ENCODE measurements at regions not wholly inside any gene's neighbourhood (a gene's known extent, or its start where the extent isn't known, plus 50 kb on each side); places are given as distances from the start of the nearest gene placed in this dataset.
"Not testable (repeated sequence)": the region's sequence is repeated elsewhere in the genome, so short reads cannot be mapped to it uniquely, and the experiment has no call there.

- DNase-seq = no peak
These were observed 101.8 kb downstream of the ESM1 start for GRCh38 chr5:54883374-54884194.

DNA sequence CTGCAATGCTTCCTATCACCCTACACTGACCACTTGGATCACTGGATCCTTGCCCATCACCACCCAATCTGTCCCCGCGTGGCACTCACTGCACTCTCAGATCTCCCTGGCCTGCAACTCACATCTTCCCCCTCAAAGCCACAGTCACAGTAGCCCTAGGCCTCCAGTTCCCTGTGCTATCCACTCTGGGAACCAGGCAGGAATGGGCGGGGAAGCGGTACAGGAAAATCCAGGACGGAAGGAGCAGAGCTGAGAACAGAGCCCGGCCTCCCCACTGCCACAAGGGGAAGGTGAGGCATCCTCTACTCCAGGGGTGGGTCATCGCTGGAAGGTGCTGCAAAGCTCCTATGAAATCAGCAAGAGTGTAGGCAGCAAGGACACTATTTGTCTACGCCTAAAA lies 102.6 kb downstream of the ESM1 start:
- no peak for DNase-seq

DNA sequence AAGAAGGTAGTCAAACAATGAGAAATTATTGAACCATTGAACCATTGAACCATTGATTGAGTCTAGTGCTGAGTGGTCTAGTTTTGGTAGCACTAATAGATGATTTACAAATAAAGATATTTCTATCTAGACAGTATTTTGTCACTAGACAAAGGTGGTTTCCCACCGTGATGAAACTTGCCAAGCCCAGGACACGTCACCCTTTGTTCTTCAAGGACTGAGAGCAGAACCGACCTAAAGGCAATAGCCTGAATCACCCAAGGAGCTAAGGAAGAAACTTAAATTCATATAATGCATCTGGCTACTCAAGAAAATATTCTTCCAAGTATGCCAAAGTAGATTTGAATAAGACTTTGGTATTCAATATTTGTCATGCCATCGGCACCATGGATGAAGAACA lies 103.3 kb downstream of the ESM1 start:
- no peak for DNase-seq

- DNase-seq = no peak
These were observed 103.9 kb downstream of the ESM1 start for GRCh38 chr5:54881286-54882005.

DNA sequence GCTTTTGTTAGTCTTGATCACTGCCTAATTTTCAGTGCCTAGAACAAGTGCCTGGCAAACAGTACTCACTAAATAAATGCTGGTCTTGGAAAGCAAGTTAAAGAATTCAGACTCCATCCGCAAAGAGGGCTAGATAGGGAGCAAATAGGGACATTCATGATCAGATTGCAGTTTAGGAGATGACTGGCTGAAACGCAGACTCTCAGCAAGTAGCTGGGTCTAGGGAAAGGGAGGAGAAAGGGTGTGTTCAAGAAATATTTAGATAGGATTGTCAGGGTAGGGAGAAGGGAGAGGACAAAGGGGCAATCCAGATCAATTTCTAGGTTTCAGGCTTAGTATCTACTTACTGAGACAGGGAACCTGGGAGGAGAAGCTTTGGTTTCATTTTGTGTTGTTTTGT lies 108.4 kb downstream of the ESM1 start:
- no peak for DNase-seq

DNA sequence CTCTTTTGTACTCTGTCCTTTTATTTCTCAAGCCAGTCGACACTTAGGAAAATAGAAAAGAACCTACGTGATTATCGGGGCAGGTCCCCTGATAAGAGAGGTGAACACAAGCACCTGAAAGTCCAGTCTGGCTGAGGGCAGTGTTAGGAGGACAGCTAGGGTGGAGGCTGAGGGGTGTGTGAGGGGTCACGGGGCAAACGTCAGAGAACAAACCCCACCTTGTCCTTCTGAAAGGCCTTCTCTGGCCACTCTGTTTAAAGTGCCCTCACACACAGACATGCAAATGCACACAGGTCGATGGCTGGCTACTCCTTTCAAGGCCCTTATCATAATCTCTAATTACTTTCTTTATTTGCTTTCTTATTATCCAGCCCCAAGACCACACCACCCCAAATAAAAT lies 108.8 kb downstream of the ESM1 start:
- no peak for DNase-seq

GRCh38 chr5:54874337-54875021 lies 110.9 kb downstream of the ESM1 start:
- no peak for DNase-seq

DNA sequence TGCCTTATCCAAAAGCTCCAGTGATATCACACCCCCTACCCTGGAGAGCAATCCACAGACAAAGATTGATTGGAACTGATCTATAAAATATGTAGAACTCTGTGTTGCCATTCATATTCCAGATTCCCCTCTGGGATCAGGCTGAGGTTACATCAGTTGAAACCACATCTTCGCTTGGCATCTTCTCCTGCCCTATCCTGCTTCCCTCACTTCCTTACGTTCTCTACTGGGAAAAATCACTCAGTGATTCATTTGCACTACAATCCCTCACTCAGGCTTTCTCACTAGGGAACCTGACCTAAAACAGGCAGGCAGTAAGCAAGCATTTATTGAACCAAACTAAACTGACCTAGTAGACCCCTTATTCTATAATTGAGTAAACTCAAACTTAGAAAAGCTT lies 111.7 kb downstream of the ESM1 start:
- DNase-seq = no peak

GRCh38 chr5:54872810-54873209 lies 112.6 kb downstream of the ESM1 start:
- DNase-seq = no peak

DNA sequence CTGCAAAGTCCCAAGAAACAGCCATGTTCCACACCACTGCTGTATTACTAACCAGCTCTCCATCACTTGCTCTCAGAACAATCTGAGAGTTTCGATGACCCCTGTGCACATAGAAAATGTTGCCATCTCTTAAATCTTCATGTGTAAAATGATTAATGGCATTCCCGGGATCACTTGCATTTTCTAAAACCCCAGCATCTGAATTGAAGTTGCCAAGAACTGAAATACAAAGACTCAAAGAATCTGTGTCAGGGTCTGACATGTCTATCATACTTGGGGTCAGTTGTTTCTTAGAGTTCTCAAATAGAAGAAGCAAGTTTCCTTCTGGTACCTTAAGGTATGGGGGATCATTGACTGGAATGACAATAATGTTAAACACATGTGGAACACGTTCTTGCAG lies 115.1 kb downstream of the ESM1 start:
- no peak for DNase-seq

- DNase-seq = no peak
These were observed 115.7 kb downstream of the ESM1 start for GRCh38 chr5:54869691-54870090.

DNA sequence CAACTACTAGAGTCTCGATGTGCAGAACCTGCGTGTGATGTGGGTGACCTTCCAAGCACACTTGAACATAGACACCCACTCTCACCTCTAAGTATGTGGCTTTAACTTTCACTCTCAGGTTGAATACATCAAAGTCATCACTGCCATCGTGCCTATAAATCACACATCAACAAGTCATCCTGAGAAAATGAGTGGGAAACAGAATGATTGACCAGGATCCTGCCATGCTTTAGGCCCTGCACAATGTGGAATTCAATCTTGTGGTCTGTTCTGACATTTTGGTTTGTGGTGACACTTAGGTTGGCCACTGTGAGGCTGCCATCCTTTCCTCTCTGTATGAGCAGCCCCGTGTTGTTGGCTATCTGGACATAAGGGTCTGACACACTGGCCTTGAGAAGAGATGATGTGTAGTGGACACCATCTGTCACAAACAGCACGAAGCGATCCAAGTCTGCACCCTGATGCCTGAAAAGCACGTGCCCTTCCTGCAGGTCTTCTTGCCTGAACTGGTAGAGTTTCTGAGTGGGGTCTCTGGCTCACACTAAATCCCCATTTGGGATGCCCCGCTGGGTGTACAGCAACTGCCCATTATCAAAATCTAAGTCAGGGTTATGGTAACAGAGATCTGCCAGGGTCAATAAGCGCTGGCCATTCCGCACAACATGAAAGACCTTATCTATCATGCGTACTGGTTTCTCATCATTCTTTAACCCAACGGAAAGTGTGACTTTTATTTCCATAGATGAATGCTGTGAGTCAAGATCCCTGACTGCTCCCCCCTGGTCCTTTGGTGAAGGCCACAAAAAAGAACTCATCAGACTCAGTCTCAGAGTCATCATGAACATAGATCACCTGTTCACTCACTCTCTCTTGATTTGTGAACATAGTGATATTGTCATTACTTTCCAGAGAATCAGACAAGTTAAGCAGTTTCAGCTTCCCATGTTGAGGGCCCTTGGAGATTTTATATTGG lies 116.6 kb downstream of the ESM1 start:
- no peak for DNase-seq

- no peak for DNase-seq
These were observed 118.0 kb downstream of the ESM1 start for GRCh38 chr5:54867310-54867944.

GRCh38 chr5:54864911-54865515 lies 120.4 kb downstream of the ESM1 start:
- not testable (repeated sequence) for DNase-seq

GRCh38 chr5:54862036-54862435 lies 123.4 kb downstream of the ESM1 start:
- DNase-seq = no peak

- no peak for DNase-seq
These were observed 124.0 kb downstream of the ESM1 start for GRCh38 chr5:54861212-54861894.

- no peak for DNase-seq
These were observed 125.1 kb downstream of the ESM1 start for GRCh38 chr5:54860321-54860720.

DNA sequence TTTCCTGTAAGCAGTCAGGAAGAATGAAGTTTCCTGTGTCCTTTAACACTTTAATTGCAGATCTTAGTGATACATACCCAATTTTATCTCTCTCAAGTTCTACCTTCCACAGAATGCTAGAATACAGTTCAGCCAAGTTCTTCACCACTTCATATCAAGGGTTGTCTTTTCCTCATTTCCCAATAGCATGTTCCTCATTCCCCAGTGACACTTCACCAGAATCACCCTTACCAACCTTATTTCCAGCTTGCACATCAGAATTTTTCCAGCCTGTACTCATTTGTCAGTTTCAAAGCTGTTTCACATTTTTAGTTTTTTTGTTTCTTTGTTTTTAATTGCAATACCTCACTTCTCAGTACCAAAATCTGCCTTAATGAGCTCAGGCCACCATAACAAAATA lies 126.1 kb downstream of the ESM1 start:
- DNase-seq = no peak

GRCh38 chr5:54854883-54855581 lies 130.4 kb downstream of the ESM1 start:
- DNase-seq = no peak

- DNase-seq = no peak
These were observed 133.4 kb downstream of the ESM1 start for GRCh38 chr5:54852007-54852406.

Measured in activated effector memory CD4-positive, alpha-beta T cell treated with anti-CD3 and anti-CD28 coated beads, Interleukin-2, amount 50 U/mL, for 16 hours (primary cell).